ENCODE measurements at regions not wholly inside any gene's neighbourhood (a gene's known extent, or its start where the extent isn't known, plus 50 kb on each side); places are given as distances from the start of the nearest gene placed in this dataset.

GRCh38 chr13:88541994-88542393 lies 870.8 kb downstream of the SLITRK5 start:
- TF ChIP-seq CTCF (IDR thresholded peaks at IDR 0.05; ENCODE audit: poor library complexity) (no peak), EZH2 (IDR thresholded peaks at IDR 0.05; ENCODE audit: borderline replicate concordance) (no peak), EZH2phosphoT487 (IDR thresholded peaks at IDR 0.05; ENCODE audit: low read depth, severe bottlenecking, unreplicated experiment) (no peak)
